GM10248 (cell line): ENCODE measurements at regions not wholly inside any gene's neighbourhood (a gene's known extent, or its start where the extent isn't known, plus 50 kb on each side); places are given as distances from the start of the nearest gene placed in this dataset.

Experiments
- CTCF ChIA-PET: fragments of 300-600 bp; sonication (Branson Sonifier 250); formaldehyde crosslinking; extraction: SDS; loops from one replicate; lab custom pipeline; 2021; ENCODE audit warnings: antibody characterized with exemption; lab: Yijun Ruan, JAX
- POLR2A ChIA-PET: fragments of 350-650 bp; sonication (Branson Sonifier 250); formaldehyde crosslinking; extraction: SDS; loops from one replicate; lab custom pipeline; 2020; ENCODE audit warnings: antibody characterized with exemption; lab: Yijun Ruan, JAX
- DNase-seq: peaks from one replicate; pipeline ENCODE4 v3.0.0; 2012; ENCODE audit errors: extremely low spot score
- CTCF ChIP-seq: IDR thresholded peaks from 2 replicates; pipeline ENCODE4 v1.5.1; 2012; ENCODE audit warnings: mild to moderate bottlenecking, low read depth; ENCODE audit errors: extremely low read depth, missing control alignments, control extremely low read depth

- no peak for TF ChIP-seq CTCF
- ChIA-PET POLR2A (no interaction called here), CTCF (no interaction called here)
- DNase-seq, result no peak
Observed at GRCh38 chr2:226611196-226611943, 188.2 kb downstream of the IRS1 start.

DNA sequence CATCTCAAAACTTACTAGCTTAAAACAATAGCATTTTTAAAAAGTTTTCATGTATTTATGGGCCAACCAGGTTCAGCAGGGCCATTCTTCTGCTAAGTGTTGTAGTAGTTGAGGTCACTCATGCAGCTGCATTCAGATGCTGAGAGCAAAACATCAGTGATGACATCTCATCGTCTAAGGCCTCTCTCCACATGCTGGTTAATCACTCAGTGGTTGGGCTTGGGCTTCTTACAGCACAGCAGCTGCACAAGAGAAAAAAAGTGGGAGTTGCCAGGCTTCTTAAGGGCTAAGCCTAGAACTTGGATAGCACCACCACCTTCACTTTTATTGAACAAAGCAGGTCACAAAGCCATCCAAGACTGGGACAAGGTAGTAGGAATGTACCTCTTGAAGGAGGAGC is 190.3 kb downstream of the IRS1 start:
- POLR2A ChIA-PET, result no interaction called here

DNA sequence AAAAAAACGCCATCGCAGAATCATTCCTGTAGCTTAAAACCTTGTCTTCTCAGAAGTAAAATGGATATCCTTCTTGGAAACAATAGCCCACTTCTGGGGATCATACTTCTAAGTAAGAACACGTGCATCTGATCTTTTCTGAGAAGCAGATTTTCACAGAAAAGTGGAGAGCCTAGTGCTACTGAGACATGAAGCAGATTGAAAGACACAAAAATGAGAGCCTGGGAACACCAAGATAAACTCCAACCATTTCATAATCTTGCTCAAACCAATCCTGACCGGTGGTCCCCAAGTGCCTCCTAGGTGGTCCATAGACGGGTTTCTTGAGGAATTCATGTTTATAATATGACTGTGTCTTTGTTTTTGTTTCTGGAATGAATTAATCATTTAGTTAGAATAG is 191.2 kb downstream of the IRS1 start:
- CTCF ChIA-PET, result no interaction called here
- no peak for DNase-seq
- POLR2A ChIA-PET, result no interaction called here
- TF ChIP-seq CTCF, result no peak

More for the DNA sequence above, 190.3 kb downstream of the IRS1 start:
- TF ChIP-seq CTCF, result no peak
- CTCF ChIA-PET, result no interaction called here
- DNase-seq, result no peak

- ChIA-PET POLR2A (no interaction called here), CTCF (no interaction called here)
- no peak for DNase-seq
- TF ChIP-seq CTCF, result no peak
Observed at GRCh38 chr2:226607379-226607778, 192.2 kb downstream of the IRS1 start.

DNA sequence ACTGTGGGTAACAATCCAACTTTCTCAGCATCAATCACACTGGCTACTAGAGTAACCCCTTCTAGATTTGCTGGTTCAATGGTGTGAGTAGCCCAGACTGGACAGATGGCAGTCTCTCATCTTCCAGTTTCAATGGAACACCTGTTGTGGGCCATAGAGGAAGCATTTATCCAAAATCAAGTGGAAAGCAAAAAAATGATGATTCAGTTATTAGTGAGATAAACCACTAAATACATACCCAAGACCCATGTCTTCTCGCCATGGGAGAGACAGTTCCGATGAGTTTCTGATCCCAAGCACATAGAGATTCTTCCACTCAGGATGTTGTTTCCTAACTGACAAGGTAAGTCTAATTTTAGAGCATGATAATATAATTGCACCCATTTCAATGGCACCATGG is 194.0 kb downstream of the IRS1 start:
- no peak for TF ChIP-seq CTCF

GRCh38 chr2:226603606-226604005 is 196.0 kb downstream of the IRS1 start:
- CTCF ChIA-PET, result no interaction called here
- DNase-seq, result no peak
- no peak for TF ChIP-seq CTCF

More for the DNA sequence above, 194.0 kb downstream of the IRS1 start:
- POLR2A ChIA-PET, result no interaction called here
- CTCF ChIA-PET, result no interaction called here
- DNase-seq, result no peak

More at GRCh38 chr2:226603606-226604005, 196.0 kb downstream of the IRS1 start:
- POLR2A ChIA-PET, result no interaction called here
